Thyroid gland (tissue), 4 donors: ENCODE measurements at regions not wholly inside any gene's neighbourhood (a gene's known extent, or its start where the extent isn't known, plus 50 kb on each side); places are given as distances from the start of the nearest gene placed in this dataset.

ENCODE experiments used
- DNase-seq, 2 donors: peaks; one replicate each; pipeline ENCODE4 v3.0.0-alpha.2; 2019
- H3K27ac ChIP-seq, 3 donors: fragments of 200-600 bp; sonication (generic); 1 replicate in 2 of 3; 2 replicates in 1 of 3; pipeline ENCODE4 v1.5.1; 2016 to 2019; ENCODE audit warnings: mild to moderate bottlenecking in 1 of 3, moderate library complexity in 1 of 3
- H3K27me3 ChIP-seq: fragments of 200-600 bp; sonication (generic); one replicate; pipeline ENCODE4 v1.5.1; 2019
- H3K36me3 ChIP-seq, 2 donors: fragments of 200-600 bp; sonication (generic); one replicate each; pipeline ENCODE4 v1.5.1; 2016 to 2019
- H3K4me1 ChIP-seq, 2 donors: fragments of 200-600 bp; sonication (generic); one replicate each; pipeline ENCODE4 v1.5.1; 2017 to 2019
- H3K4me3 ChIP-seq, 3 donors: fragments of 200-600 bp; sonication (generic); replicated peaks in 1 of 3; 1 replicate in 2 of 3; 2 replicates in 1 of 3; pipeline ENCODE4 v1.5.1; 2016; ENCODE audit warnings: mild to moderate bottlenecking in 1 of 3
- H3K9me3 ChIP-seq: fragments of 200-600 bp; sonication (generic); one replicate; pipeline ENCODE4 v1.5.1; 2017
- POLR2A ChIP-seq, 2 donors: fragments of 450-650 bp; IDR thresholded peaks; one replicate each; pipeline ENCODE4 v1.6.1; 2017; ENCODE audit warnings: antibody characterized with exemption in 2 of 2, mild to moderate bottlenecking in 2 of 2, moderate library complexity in 1 of 2
- WGBS, 2 donors: methylation state at CpG; one replicate each; pipeline ENCODE4 v1.1.5; 2017; 5-methylcytosine and 5-hydroxymethylcytosine counted together
- intact Hi-C: fragments of 100-400 bp; cut with DNase I; formaldehyde crosslinking; loops from one replicate; pipeline ENCODE4 v1.15.1; 2023
- TF ChIP-seq, protein P1 (sequence below), 6 experiments: fragments of 200-600 bp in 3 of 6; fragments of 450-650 bp in 3 of 6; sonication (generic) in 3 of 6; IDR thresholded peaks; one replicate each; pipeline ENCODE4 v1.5.1; 2016 to 2019; ENCODE audit warnings: antibody characterized with exemption in 6 of 6, mild to moderate bottlenecking in 2 of 6, inconsistent platforms in 1 of 6, moderate library complexity in 1 of 6

DNA sequence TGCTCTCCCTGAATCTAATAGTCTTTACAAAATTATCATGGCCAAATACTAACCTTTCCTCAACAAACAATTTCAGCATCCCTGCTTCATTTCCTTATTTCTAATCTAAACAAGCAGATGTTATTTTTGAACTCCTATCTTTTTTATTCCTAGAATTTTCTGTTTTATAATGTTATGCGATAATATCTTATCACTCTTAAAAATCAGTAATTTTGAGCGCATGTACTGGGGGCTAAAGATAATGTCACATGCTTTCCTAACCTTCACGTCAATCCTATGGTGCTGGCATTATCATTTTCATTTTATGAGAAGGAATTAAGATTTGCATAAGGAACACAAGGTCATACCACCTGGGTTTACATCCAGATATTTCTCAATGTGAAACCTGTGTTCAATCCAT is 648.0 kb downstream of the BRINP1 start:
- no peaks in the 10 kb centered on the region for H3K27me3 ChIP-seq
- H3K9me3 ChIP-seq, result no peaks in the 10 kb centered on the region
- no peak overlapping the region for H3K27ac ChIP-seq
- no peaks in the 10 kb centered on the region for H3K4me1 ChIP-seq
- intact Hi-C loops, result no loop called here
- DNase-seq, result no peak
- TF ChIP-seq, protein P1, sequence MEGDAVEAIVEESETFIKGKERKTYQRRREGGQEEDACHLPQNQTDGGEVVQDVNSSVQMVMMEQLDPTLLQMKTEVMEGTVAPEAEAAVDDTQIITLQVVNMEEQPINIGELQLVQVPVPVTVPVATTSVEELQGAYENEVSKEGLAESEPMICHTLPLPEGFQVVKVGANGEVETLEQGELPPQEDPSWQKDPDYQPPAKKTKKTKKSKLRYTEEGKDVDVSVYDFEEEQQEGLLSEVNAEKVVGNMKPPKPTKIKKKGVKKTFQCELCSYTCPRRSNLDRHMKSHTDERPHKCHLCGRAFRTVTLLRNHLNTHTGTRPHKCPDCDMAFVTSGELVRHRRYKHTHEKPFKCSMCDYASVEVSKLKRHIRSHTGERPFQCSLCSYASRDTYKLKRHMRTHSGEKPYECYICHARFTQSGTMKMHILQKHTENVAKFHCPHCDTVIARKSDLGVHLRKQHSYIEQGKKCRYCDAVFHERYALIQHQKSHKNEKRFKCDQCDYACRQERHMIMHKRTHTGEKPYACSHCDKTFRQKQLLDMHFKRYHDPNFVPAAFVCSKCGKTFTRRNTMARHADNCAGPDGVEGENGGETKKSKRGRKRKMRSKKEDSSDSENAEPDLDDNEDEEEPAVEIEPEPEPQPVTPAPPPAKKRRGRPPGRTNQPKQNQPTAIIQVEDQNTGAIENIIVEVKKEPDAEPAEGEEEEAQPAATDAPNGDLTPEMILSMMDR (IDR thresholded peaks at IDR 0.05), result no peak
- no peak for TF ChIP-seq POLR2A (IDR thresholded peaks at IDR 0.05)
- H3K4me3 ChIP-seq, result no peak overlapping the region
- H3K36me3 ChIP-seq, result no peaks in the 10 kb centered on the region
- WGBS, 2 donors, result 92 to 93% methylated on average over 3 of the region's 3 CpGs

DNA sequence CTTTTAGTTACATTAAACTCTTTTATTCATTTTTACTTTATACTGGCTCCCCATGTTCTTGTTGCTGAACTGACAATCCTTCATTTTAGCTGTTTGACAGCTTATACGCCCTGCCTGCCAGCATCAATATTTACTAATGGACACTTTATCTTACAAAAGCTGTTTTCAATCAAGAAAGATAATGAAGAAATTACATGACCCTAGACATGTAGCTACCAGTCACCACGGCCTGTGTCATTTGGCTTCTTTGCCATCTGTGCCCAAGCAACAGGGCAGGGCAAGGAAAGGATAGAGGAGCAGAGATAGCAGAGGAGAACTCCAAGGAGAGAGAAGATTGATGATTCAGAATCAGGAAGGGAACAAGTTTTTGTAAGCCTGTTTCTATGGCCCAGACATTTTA is 647.3 kb downstream of the BRINP1 start:
- no peak for DNase-seq
- no peak for TF ChIP-seq POLR2A (IDR thresholded peaks at IDR 0.05)
- TF ChIP-seq, protein P1 (IDR thresholded peaks at IDR 0.05), result no peak
- 74% methylated on average over 2 of the region's 2 CpGs for WGBS, 2 donors
- H3K4me1 ChIP-seq, result no peaks in the 10 kb centered on the region
- H3K4me3 ChIP-seq, result no peak overlapping the region
- intact Hi-C loops, result no loop called here
- H3K27ac ChIP-seq, result no peak overlapping the region
- no peaks in the 10 kb centered on the region for H3K36me3 ChIP-seq
- H3K9me3 ChIP-seq, result no peaks in the 10 kb centered on the region
- no peaks in the 10 kb centered on the region for H3K27me3 ChIP-seq

DNA sequence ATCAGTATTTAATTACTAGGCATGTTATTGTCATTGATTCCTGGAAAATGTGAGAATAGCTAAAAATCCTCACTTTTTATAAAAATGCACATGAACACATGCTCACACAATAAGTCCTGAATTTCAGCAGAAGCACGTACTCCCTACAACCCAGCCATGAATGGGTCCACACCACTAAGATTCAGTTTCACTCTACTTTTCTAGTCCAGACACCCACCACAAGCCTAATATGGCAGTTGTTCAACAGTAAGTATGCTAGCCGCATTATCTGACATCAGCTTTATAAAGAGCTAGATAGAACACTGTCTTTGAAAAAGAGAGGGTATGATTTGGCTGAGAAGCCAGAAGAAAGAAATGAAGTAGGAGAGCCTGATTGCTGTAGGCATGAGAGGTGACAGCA is 639.3 kb downstream of the BRINP1 start:
- no peak overlapping the region for H3K4me3 ChIP-seq
- WGBS, 2 donors, result 94% methylated on average over 2 of the region's 2 CpGs
- no peaks in the 10 kb centered on the region for H3K9me3 ChIP-seq
- no peaks in the 10 kb centered on the region for H3K4me1 ChIP-seq
- intact Hi-C loops, result no loop called here
- no peaks in the 10 kb centered on the region for H3K27me3 ChIP-seq
- H3K36me3 ChIP-seq, result no peaks in the 10 kb centered on the region
- no peak overlapping the region for H3K27ac ChIP-seq
- no peak for TF ChIP-seq POLR2A (IDR thresholded peaks at IDR 0.05)
- TF ChIP-seq, protein P1 (IDR thresholded peaks at IDR 0.05), result no peak
- DNase-seq, result no peak

DNA sequence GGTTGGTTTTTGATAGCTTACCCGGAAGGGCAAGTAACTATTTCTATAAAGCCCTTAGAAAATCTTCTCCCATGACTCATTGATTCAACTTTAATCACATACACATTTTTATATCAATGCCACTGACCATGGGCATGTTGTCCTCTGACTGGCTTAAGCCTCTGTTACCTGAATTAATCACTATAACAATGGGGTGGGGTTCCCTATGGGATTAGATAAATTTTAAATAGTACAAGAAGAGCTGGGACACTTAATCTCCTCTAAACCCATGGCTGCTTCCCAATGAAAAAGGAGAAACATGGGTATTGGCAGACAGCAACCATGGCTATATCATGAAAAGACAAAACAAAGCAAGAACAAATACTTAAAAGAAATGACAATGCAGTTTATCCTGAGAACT is 636.2 kb downstream of the BRINP1 start:
- no peaks in the 10 kb centered on the region for H3K9me3 ChIP-seq
- intact Hi-C loops, result no loop called here
- TF ChIP-seq, protein P1 (IDR thresholded peaks at IDR 0.05), result no peak
- TF ChIP-seq POLR2A (IDR thresholded peaks at IDR 0.05), result no peak
- WGBS, 2 donors, result 58 to 94% methylated on average over 1 of the region's 1 CpG
- no peak overlapping the region for H3K4me3 ChIP-seq
- no peak for DNase-seq
- H3K4me1 ChIP-seq, result no peaks in the 10 kb centered on the region
- no peaks in the 10 kb centered on the region for H3K27me3 ChIP-seq
- no peaks in the 10 kb centered on the region for H3K36me3 ChIP-seq
- H3K27ac ChIP-seq, result no peak overlapping the region

DNA sequence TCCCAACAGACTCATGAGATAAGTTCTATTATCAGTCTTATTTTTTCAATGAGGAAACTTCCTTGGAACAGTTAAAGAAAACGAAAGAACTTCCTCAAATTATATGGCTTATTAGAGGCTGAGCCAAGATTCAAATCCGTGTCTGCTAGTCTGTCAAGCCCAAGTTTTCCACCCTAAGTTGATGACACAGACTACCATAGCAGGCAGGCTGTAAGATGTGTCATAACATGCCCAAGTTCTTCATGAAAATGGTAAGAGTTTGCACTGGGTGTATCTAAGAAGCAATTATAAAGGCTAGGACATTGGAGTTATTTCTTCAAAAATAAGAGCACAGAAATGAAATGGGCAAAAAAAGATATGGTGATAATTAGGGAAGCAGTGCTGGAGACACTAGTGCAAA is 634.5 kb downstream of the BRINP1 start:
- Histone ChIP-seq H3K9me3 (no peaks in the 10 kb centered on the region), H3K27ac (no peak overlapping the region), H3K4me1 (no peaks in the 10 kb centered on the region), H3K4me3 (no peak overlapping the region), H3K36me3 (no peaks in the 10 kb centered on the region), H3K27me3 (no peaks in the 10 kb centered on the region)
- WGBS, 2 donors, result 61 to 64% methylated on average over 2 of the region's 2 CpGs
- TF ChIP-seq, protein P1 (IDR thresholded peaks at IDR 0.05), result no peak
- no peak for TF ChIP-seq POLR2A (IDR thresholded peaks at IDR 0.05)
- DNase-seq, result no peak
- intact Hi-C loops, result no loop called here
